Large intestine (tissue), 3 donors: ENCODE measurements at regions not wholly inside any gene's neighbourhood (a gene's known extent, or its start where the extent isn't known, plus 50 kb on each side); places are given as distances from the start of the nearest gene placed in this dataset.
A peak's percentile ranks its signal among the peaks of the same experiment; 100 is the strongest.

Experiments used
- DNase-seq, 2 donors: peaks; one replicate each; pipeline versions ENCODE4 v3.0.0 to v3.0.0-alpha.2; 2013
- H3K27ac ChIP-seq: one replicate; pipeline ENCODE4 v1.5.1; 2013; ENCODE audit warnings: low read length
- H3K27me3 ChIP-seq: 2 replicates; pipeline ENCODE4 v1.6.1; 2013; ENCODE audit warnings: low read length; ENCODE audit not compliant: control insufficient read depth, insufficient read depth
- H3K36me3 ChIP-seq: 2 replicates; pipeline ENCODE4 v1.6.1; 2013; ENCODE audit warnings: low read length; ENCODE audit not compliant: control insufficient read depth, insufficient read depth
- H3K4me1 ChIP-seq: one replicate; pipeline ENCODE4 v1.6.1; 2013; ENCODE audit warnings: low read length; ENCODE audit not compliant: control insufficient read depth, insufficient read depth
- H3K4me3 ChIP-seq: one replicate; pipeline ENCODE4 v1.5.1; 2013; ENCODE audit warnings: low read length
- H3K9me3 ChIP-seq: one replicate; pipeline ENCODE4 v1.6.1; 2013; ENCODE audit warnings: mild to moderate bottlenecking, low read depth, low read length, moderate library complexity; ENCODE audit not compliant: control insufficient read depth
- WGBS: methylation state at CpG from one replicate; pipeline ENCODE4 v1.1.5; 2013; ENCODE audit warnings: low lambda C conversion rate; ENCODE audit not compliant: insufficient coverage; 5-methylcytosine and 5-hydroxymethylcytosine counted together

DNA sequence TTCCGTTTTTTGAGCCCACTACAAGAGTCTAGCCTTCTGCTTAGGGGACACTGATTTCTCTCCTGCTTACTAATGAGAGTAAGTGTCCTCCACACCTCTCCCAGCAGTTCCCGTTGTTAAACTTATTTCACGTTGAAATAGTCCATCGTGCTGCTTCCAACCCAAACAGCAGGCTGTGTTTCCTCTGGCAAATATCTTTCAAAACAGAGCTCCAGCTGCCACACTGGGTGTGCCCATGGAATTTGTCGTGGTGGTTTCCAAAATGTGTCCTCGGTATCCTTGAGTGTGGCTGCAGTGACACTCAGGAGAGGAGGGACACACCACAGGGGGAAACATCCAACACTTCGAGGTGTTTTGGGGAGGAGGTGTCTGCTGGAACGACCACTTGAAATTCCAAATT lies 176.5 kb upstream of the RALGAPA2 start:
- no peaks in the 10 kb centered on the region for H3K9me3 ChIP-seq
- peaks cover 3% of the 10 kb centered on the region for H3K27me3 ChIP-seq
- H3K36me3 ChIP-seq: no peaks in the 10 kb centered on the region
- no peaks in the 10 kb centered on the region for H3K4me1 ChIP-seq
- DNase-seq: no peak
- H3K27ac ChIP-seq: no peak overlapping the region
- no peak overlapping the region for H3K4me3 ChIP-seq
- no CpG with 5 or more reads among the region's 8 CpGs for WGBS

DNA sequence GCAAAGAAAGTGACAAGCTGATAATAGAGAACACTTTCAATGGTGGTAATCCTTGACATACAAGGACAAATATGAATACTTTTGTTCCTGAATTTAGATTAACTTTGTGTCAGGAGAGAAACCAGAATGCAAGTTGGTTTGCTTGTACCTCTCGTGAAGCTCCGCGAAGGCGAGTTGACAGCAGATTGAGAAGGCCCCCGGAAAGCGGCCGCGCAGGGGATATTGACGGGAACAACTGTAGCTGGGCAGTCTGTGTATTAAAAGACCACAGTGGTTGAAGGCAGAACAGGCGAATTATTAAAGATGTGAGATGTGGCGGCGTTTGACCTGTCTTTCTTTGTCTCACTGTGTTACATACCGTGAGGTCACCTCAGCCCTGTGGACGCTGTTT lies 175.8 kb upstream of the RALGAPA2 start:
- Histone ChIP-seq H3K36me3 (no peaks in the 10 kb centered on the region), H3K4me3 (no peak overlapping the region), H3K4me1 (no peaks in the 10 kb centered on the region), H3K27ac (no peak overlapping the region), H3K9me3 (no peaks in the 10 kb centered on the region), H3K27me3 (peaks cover 3% of the 10 kb centered on the region)
- DNase-seq: no peak
- 100% methylated on average over 2 of the region's 14 CpGs for WGBS

DNA sequence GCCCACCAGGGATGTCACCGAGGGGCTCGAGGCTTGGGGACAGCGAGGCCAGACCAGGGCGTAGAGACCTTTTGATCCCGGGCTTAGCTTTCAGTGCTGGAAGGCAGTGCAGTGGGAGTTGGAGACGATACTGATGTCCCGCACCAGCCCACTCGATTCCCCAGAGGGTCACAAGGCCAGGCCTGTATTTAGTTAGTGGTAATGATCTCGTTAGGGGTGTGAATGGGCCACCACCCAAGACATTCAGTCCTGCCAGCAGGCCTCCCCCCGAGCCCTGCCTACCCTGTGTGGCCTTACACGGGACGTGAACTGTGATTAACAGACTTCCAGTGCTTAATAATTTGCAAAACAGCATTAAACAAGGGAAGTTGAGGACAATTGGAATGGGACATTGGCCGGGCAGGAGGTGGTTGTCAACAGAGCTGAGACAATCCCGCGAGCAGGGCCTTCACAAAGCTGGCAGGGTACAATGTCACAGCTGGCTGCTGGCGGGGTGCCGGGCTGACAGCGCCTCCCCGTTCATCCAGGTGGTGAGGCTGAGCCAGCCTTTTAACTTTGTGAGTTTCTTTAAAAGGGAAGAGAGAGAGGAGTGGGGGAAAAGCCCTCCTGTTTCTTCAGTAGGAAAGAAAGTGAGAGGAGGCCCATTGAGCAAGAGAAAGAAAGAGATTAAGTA lies 175.3 kb upstream of the RALGAPA2 start:
- no CpG with 5 or more reads among the region's 19 CpGs for WGBS
- H3K27ac ChIP-seq: no peak overlapping the region
- H3K4me3 ChIP-seq: no peak overlapping the region
- peaks cover 3% of the 10 kb centered on the region for H3K27me3 ChIP-seq
- DNase-seq: no peak
- H3K36me3 ChIP-seq: no peaks in the 10 kb centered on the region
- no peaks in the 10 kb centered on the region for H3K4me1 ChIP-seq
- H3K9me3 ChIP-seq: no peaks in the 10 kb centered on the region

DNA sequence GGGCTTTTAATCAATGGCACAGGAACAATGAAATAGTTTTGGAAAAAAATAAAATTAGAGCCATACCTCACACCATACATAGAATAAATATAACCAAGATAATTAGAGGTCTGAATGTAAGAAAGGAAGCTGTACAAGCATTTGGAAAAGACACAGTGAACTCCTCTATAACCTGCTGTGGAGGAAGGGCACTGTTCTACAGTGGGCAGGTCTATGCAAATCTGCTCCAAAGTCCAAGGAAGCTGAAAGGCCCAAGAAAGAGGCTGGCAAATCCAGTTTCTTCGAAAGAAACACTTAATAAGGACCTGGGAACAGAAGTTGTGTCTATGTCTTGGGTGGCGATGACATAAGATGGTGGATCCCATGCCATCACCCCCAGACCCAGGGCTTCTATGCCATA lies 169.4 kb upstream of the RALGAPA2 start:
- Histone ChIP-seq H3K27ac (no peak overlapping the region), H3K4me3 (no peak overlapping the region), H3K36me3 (no peaks in the 10 kb centered on the region), H3K4me1 (no peaks in the 10 kb centered on the region), H3K9me3 (no peaks in the 10 kb centered on the region), H3K27me3 (peaks cover 2% of the 10 kb centered on the region)
- DNase-seq: no peak
- WGBS: no CpG with 5 or more reads among the region's 2 CpGs

DNA sequence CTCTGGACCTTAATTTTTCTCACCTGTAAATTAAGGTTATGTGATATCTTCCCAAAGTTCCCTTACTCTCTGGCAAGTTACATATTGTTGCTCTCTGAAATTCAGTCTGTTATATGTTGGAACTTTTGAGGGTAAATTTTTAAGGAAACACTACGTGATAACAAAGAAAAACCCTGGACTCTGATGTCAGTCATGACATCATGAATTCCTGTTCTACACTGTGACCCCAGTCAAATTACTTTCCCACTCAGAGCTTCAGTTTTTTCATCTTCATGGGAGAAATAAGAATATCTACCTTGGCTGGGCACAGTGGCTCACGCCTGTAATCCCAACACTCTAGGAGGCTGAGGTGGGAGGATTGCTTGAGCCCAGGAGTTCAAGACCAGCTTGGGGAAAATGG lies 164.6 kb upstream of the RALGAPA2 start:
- Histone ChIP-seq H3K27me3 (peaks cover 4% of the 10 kb centered on the region), H3K9me3 (no peaks in the 10 kb centered on the region), H3K4me3 (no peak overlapping the region), H3K4me1 (no peaks in the 10 kb centered on the region), H3K27ac (no peak overlapping the region), H3K36me3 (no peaks in the 10 kb centered on the region)
- WGBS: no CpG with 5 or more reads among the region's 2 CpGs
- no peak for DNase-seq

DNA sequence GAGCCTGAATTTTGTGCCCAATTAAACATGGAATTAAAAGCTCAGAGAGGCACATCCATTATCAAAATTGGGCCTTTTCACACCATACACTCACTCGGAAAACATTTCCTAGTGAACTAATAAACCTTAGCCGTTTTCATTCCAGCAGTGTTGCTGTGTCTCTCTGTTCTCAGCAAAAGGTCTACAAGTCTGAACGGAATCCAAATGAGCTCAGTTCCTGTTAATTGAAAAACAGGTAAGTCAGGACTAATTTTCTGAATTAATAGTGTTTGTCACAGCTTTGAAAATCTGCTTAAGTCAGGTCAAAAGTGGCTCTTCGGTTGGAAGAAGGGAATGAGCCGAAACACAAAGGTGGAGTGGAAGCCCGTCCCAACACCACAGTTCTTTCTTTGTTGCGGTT lies 163.3 kb upstream of the RALGAPA2 start:
- no peak overlapping the region for H3K27ac ChIP-seq
- WGBS: 100% methylated on average over 3 of the region's 7 CpGs
- no peak overlapping the region for H3K4me3 ChIP-seq
- DNase-seq: no peak
- no peaks in the 10 kb centered on the region for H3K4me1 ChIP-seq
- H3K36me3 ChIP-seq: no peaks in the 10 kb centered on the region
- H3K9me3 ChIP-seq: no peaks in the 10 kb centered on the region
- H3K27me3 ChIP-seq: peaks cover 6% of the 10 kb centered on the region

DNA sequence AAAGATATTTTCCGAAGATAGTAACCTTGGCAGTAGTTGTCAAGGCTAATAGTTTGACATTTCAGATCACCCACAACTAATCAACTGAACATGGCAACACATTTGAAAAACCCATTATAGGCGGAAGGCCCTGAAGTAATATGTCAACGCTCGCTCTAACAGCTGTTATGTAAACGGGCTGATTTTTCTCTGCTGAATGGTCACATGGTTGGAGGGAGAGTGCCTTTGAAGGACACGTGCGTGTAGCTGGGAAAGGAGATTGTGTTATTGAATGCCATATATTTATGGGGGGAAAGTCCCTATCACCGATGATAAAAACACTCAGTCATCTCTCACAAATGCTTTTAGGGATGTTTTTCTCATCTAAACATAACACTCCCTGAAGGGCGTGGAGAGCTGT lies 160.0 kb upstream of the RALGAPA2 start:
- no peaks in the 10 kb centered on the region for H3K4me1 ChIP-seq
- H3K27ac ChIP-seq: no peak overlapping the region
- H3K27me3 ChIP-seq: peaks cover 4% of the 10 kb centered on the region
- 50% methylated on average over 2 of the region's 9 CpGs for WGBS
- no peak overlapping the region for H3K4me3 ChIP-seq
- no peaks in the 10 kb centered on the region for H3K9me3 ChIP-seq
- DNase-seq: peak in 1 of 2 donors; percentile 22
- no peaks in the 10 kb centered on the region for H3K36me3 ChIP-seq

DNA sequence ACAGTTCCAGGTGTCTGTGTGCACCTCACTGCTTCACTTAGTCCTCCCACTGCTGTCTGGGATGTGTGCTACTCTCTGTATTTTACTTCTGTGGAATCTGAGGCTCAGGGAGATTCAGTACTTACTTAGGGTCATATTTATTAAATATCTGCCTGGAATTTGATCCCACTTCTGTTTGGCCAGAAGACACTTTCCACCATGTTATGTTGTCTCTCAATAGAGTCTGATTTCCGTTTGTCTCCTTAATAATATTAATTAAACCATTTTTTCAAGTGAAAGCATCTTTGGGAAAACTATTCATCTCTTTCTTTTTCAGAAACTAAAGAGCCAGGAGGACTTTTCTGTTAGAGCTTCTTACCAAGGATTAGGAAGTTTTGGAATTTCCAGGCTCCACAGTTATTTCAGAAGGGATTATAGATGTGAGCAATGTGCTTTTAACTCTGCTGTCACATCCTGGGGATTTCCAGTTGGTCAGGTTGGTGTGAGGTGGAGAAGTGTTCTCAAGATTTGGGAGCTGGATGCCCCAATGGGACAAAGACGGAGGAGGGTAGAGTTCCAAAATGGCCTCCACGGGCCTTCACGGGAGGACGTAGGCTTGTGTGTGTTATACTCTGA lies 156.8 kb upstream of the RALGAPA2 start:
- peaks cover 4% of the 10 kb centered on the region for H3K27me3 ChIP-seq
- DNase-seq: no peak
- no peaks in the 10 kb centered on the region for H3K36me3 ChIP-seq
- H3K4me1 ChIP-seq: no peaks in the 10 kb centered on the region
- 60% methylated on average over 1 of the region's 5 CpGs for WGBS
- no peak overlapping the region for H3K4me3 ChIP-seq
- no peaks in the 10 kb centered on the region for H3K9me3 ChIP-seq
- no peak overlapping the region for H3K27ac ChIP-seq

DNA sequence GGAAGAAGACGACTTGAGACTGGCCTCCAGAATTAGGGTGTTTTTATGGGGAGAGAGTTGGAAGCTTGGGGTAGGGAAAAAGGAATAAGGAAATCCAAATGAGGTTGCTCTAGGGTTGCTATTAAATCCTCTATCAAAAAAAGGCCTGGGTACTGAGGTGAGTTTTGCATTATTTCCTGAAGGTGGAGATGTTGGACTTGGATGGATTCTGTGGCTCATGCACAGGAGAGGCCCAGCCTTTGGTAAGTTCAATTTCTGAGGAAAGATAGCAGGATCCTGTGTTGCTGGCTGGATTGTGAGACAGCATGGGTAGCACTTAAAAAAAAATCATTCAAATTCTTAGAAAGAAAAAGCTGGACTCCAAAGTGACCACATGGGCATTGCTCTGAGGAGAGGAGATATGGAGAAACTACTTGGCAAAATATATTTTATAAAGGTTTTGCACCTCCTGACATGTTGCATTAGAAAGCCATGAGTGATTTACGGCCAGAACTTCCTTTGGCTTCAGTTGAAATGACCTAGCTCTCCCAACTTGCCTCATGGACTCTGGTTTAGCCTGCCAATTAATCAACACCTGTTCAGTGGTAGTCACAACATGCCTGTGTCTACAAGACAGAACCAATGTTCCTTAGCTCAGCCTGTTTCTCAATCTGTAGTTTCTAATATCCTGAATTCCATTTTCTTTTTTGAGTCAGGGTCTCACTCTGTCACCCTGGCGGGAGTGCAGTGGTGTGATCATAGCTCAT lies 152.1 kb upstream of the RALGAPA2 start:
- Histone ChIP-seq H3K9me3 (no peaks in the 10 kb centered on the region), H3K4me3 (no peak overlapping the region), H3K4me1 (no peaks in the 10 kb centered on the region), H3K36me3 (no peaks in the 10 kb centered on the region), H3K27me3 (no peaks in the 10 kb centered on the region), H3K27ac (no peak overlapping the region)
- DNase-seq: peak in 1 of 2 donors; percentile 11
- WGBS: no CpG with 5 or more reads among the region's 3 CpGs

DNA sequence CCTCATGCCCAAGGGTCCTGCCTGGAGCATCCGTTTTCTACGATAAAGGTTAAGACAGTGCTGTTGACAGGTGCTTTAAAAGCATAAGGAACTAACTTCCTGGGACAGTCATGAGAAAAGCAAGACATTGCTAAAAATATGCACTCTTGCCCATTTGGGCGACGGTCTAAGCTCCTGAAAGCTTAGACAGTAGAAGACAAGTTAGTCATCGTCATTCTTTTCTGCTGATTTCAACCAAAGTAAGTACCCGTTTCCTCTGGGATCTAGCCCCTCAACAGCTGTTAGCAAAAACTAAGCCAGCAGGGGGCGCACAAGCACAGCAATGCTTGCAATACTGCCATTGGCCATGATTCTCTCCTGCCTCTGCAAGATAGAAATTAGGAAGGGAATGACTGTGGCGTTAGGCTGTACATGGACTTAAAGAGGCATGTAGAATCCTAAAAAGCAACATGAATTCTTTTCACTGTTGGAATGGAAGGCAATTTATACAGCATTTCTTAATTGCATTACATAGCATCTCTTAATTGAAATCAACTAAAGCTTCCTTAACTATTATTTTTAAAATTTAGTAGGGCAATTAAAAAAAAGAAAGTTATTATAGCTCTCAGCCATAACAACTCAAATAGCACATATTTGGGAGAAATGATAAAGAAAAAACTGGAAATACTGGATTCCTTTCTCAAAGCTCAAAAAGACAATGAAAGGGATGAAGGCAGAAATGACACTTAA lies 147.8 kb upstream of the RALGAPA2 start:
- Histone ChIP-seq H3K4me1 (no peaks in the 10 kb centered on the region), H3K4me3 (no peak overlapping the region), H3K9me3 (no peaks in the 10 kb centered on the region), H3K27ac (no peak overlapping the region), H3K36me3 (no peaks in the 10 kb centered on the region), H3K27me3 (peaks cover 10% of the 10 kb centered on the region)
- no CpG with 5 or more reads among the region's 8 CpGs for WGBS
- DNase-seq: peak; percentile 53 to 58
